Fibroblast of skin of right biceps (primary cell): ENCODE measurements at regions not wholly inside any gene's neighbourhood (a gene's known extent, or its start where the extent isn't known, plus 50 kb on each side); places are given as distances from the start of the nearest gene placed in this dataset.

Experiments
- DNase-seq: peaks from one replicate; pipeline ENCODE4 v3.0.0-alpha.2; 2013

DNA sequence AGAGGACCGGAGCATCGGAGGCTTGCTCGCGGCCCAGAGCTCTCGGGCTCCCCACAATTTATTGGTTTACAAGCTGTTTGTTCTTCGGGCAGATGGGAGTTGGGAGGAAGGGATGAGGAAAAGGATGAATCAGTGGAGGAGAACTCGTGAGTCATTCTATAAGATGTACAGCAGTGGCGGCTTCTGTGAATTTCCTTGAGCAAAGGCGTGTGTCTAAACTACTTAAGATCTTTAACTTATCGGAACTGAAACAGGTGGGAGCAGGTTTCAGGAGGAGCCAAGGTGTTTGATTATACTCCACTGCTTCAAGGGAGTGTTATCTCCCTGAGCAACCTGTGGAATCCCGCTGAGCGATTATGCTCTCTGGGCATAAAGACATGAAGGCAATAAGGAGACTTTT, 50.5 kb upstream of the IBTK start:
- DNase-seq: peak; percentile 26
